GM19239 (cell line): ENCODE measurements at regions not wholly inside any gene's neighbourhood (a gene's known extent, or its start where the extent isn't known, plus 50 kb on each side); places are given as distances from the start of the nearest gene placed in this dataset.
"Not testable (repeated sequence)": the region's sequence is repeated elsewhere in the genome, so short reads cannot be mapped to it uniquely, and the experiment has no call there.

Experiments used
- DNase-seq: peaks from one replicate; pipeline ENCODE4 v3.0.0; 2011; ENCODE audit warnings: low spot score; ENCODE audit not compliant: insufficient read length
- FAIRE-seq: peaks from 2 replicates; lab custom pipeline; 2011; peaks lifted over from hg19 to GRCh38; lab: Jason Lieb, UNC

GRCh38 chr5:104052558-104053352 is 490.2 kb upstream of the NUDT12 start:
- FAIRE-seq (no peak), DNase-seq (no peak)

- FAIRE-seq (no peak), DNase-seq (no peak)
These were observed 487.8 kb upstream of the NUDT12 start for GRCh38 chr5:104050436-104050835.

- FAIRE-seq = no peak
These were observed 487.2 kb upstream of the NUDT12 start for GRCh38 chr5:104049752-104050151.

GRCh38 chr5:104048231-104048630 is 485.6 kb upstream of the NUDT12 start:
- DNase-seq = no peak
- no peak for FAIRE-seq

More at GRCh38 chr5:104049752-104050151, 487.2 kb upstream of the NUDT12 start:
- DNase-seq = no peak

- FAIRE-seq (no peak), DNase-seq (no peak)
These were observed 483.4 kb upstream of the NUDT12 start for GRCh38 chr5:104045987-104046386.

- DNase-seq, FAIRE-seq: not testable (repeated sequence)
These were observed 477.3 kb upstream of the NUDT12 start for GRCh38 chr5:104039871-104040270.

GRCh38 chr5:104037136-104037535 is 474.5 kb upstream of the NUDT12 start:
- not testable (repeated sequence) for FAIRE-seq, DNase-seq

GRCh38 chr5:104033186-104033585 is 470.6 kb upstream of the NUDT12 start:
- FAIRE-seq = not testable (repeated sequence)

GRCh38 chr5:104024538-104024937 is 461.9 kb upstream of the NUDT12 start:
- no peak for DNase-seq
- no peak for FAIRE-seq

More at GRCh38 chr5:104033186-104033585, 470.6 kb upstream of the NUDT12 start:
- not testable (repeated sequence) for DNase-seq

- no peak for DNase-seq
- no peak for FAIRE-seq
These were observed 461.1 kb upstream of the NUDT12 start for GRCh38 chr5:104023739-104024138.

GRCh38 chr5:104019956-104020355 is 457.4 kb upstream of the NUDT12 start:
- FAIRE-seq (no peak), DNase-seq (no peak)

GRCh38 chr5:104018299-104018698 is 455.7 kb upstream of the NUDT12 start:
- DNase-seq = no peak
- no peak for FAIRE-seq

GRCh38 chr5:104016646-104017045 is 454.1 kb upstream of the NUDT12 start:
- no peak for FAIRE-seq

GRCh38 chr5:104015765-104016164 is 453.2 kb upstream of the NUDT12 start:
- no peak for DNase-seq
- FAIRE-seq = no peak

More at GRCh38 chr5:104016646-104017045, 454.1 kb upstream of the NUDT12 start:
- no peak for DNase-seq

- not testable (repeated sequence) for FAIRE-seq, DNase-seq
These were observed 440.2 kb upstream of the NUDT12 start for GRCh38 chr5:104002783-104003182.

- no peak for FAIRE-seq
- DNase-seq = no peak
These were observed 438.5 kb upstream of the NUDT12 start for GRCh38 chr5:104001136-104001535.

- no peak for FAIRE-seq
- no peak for DNase-seq
These were observed 430.4 kb upstream of the NUDT12 start for GRCh38 chr5:103993031-103993430.

- FAIRE-seq (no peak), DNase-seq (no peak)
These were observed 427.5 kb upstream of the NUDT12 start for GRCh38 chr5:103990064-103990463.

GRCh38 chr5:103981592-103981991 is 419.0 kb upstream of the NUDT12 start:
- FAIRE-seq (no peak), DNase-seq (no peak)

GRCh38 chr5:103973669-103974068 is 411.1 kb upstream of the NUDT12 start:
- no peak for FAIRE-seq
- DNase-seq = no peak

GRCh38 chr5:103966295-103966694 is 403.7 kb upstream of the NUDT12 start:
- not testable (repeated sequence) for FAIRE-seq, DNase-seq

GRCh38 chr5:103962023-103962422 is 399.4 kb upstream of the NUDT12 start:
- FAIRE-seq (no peak), DNase-seq (no peak)
